Upper lobe of left lung (tissue), 4 donors: ENCODE measurements at regions not wholly inside any gene's neighbourhood (a gene's known extent, or its start where the extent isn't known, plus 50 kb on each side); places are given as distances from the start of the nearest gene placed in this dataset.

ENCODE experiments used
- CTCF ChIP-seq, 6 experiments: fragments of 450-650 bp in 4 of 6; fragments of 200-600 bp in 2 of 6; sonication (generic) in 2 of 6; IDR thresholded peaks; one replicate each; pipeline ENCODE4 v1.5.1; 2016 to 2019; ENCODE audit warnings: antibody characterized with exemption in 6 of 6
- EP300 ChIP-seq, 4 donors: sonication (generic); formaldehyde crosslinking; IDR thresholded peaks; one replicate each; pipeline ENCODE4 v1.5.1; 2017; ENCODE audit warnings: antibody characterized with exemption in 4 of 4, control low read depth in 2 of 4
- POLR2A ChIP-seq, 4 donors: fragments of 450-650 bp; IDR thresholded peaks; one replicate each; pipeline ENCODE4 v1.5.1; 2016 to 2017; ENCODE audit warnings: antibody characterized with exemption in 4 of 4, mild to moderate bottlenecking in 2 of 4
- POLR2AphosphoS5 ChIP-seq, 2 donors: sonication (generic); formaldehyde crosslinking; IDR thresholded peaks; one replicate each; pipeline ENCODE4 v1.5.1; 2017; ENCODE audit warnings: antibody characterized with exemption in 2 of 2

- TF ChIP-seq CTCF (IDR thresholded peaks at IDR 0.05) (no peak), EP300 (IDR thresholded peaks at IDR 0.05) (no peak), POLR2A (IDR thresholded peaks at IDR 0.05) (no peak), POLR2AphosphoS5 (IDR thresholded peaks at IDR 0.05) (no peak)
Measured at GRCh38 chr4:66562276-66562806, 892.1 kb upstream of the EPHA5 start.
